ENCODE measurements at regions not wholly inside any gene's neighbourhood (a gene's known extent, or its start where the extent isn't known, plus 50 kb on each side); places are given as distances from the start of the nearest gene placed in this dataset.

GRCh38 chr9:106075236-106075959 lies 381.1 kb downstream of the TMEM38B start:
- Histone ChIP-seq H3K27ac (no peak overlapping the region), H3K27me3 (no peaks in the 10 kb centered on the region), H3K9me3 (no peaks in the 10 kb centered on the region), H3K4me3 (no peak overlapping the region), H3K4me1 (no peaks in the 10 kb centered on the region), H3K36me3 (no peaks in the 10 kb centered on the region)
- TF ChIP-seq EP300 (IDR thresholded peaks at IDR 0.05) (no peak), POLR2AphosphoS5 (IDR thresholded peaks at IDR 0.05) (no peak)
- ATAC-seq, result no peak
- 68 to 78% methylated on average over 3 of the region's 3 CpGs for WGBS, 2 donors (ENCODE audit: low coverage in 1 of 2)

- Histone ChIP-seq H3K4me3 (no peak overlapping the region), H3K9me3 (no peaks in the 10 kb centered on the region), H3K4me1 (no peaks in the 10 kb centered on the region), H3K27ac (no peak overlapping the region), H3K36me3 (no peaks in the 10 kb centered on the region), H3K27me3 (no peaks in the 10 kb centered on the region)
- ATAC-seq, result no peak
- TF ChIP-seq CTCF (IDR thresholded peaks at IDR 0.05) (no peak), POLR2A (IDR thresholded peaks at IDR 0.05) (no peak), EP300 (IDR thresholded peaks at IDR 0.05) (no peak), POLR2AphosphoS5 (IDR thresholded peaks at IDR 0.05) (no peak)
- 38 to 64% methylated on average over 1 of the region's 1 CpG for WGBS, 2 donors (ENCODE audit: low coverage in 1 of 2)
Observed at GRCh38 chr9:106075960-106076327, 381.6 kb downstream of the TMEM38B start.

- no peak overlapping the region for H3K27ac ChIP-seq
- no peaks in the 10 kb centered on the region for H3K36me3 ChIP-seq
- no peaks in the 10 kb centered on the region for H3K9me3 ChIP-seq
- H3K27me3 ChIP-seq, result no peaks in the 10 kb centered on the region
- 14% methylated on average over 1 of the region's 1 CpG; no CpG with 5 or more reads in 1 of the 2 donors for WGBS, 2 donors (ENCODE audit: low coverage in 1 of 2)
- TF ChIP-seq POLR2A (IDR thresholded peaks at IDR 0.05) (no peak), EP300 (IDR thresholded peaks at IDR 0.05) (no peak), CTCF (IDR thresholded peaks at IDR 0.05) (no peak), POLR2AphosphoS5 (IDR thresholded peaks at IDR 0.05) (no peak)
- no peaks in the 10 kb centered on the region for H3K4me1 ChIP-seq
- H3K4me3 ChIP-seq, result no peak overlapping the region
- no peak for ATAC-seq
Observed at GRCh38 chr9:106076711-106077110, 382.4 kb downstream of the TMEM38B start.

GRCh38 chr9:106077731-106078130 lies 383.4 kb downstream of the TMEM38B start:
- Histone ChIP-seq H3K4me1 (no peaks in the 10 kb centered on the region), H3K4me3 (no peak overlapping the region), H3K9me3 (no peaks in the 10 kb centered on the region), H3K36me3 (no peaks in the 10 kb centered on the region), H3K27me3 (no peaks in the 10 kb centered on the region), H3K27ac (no peak overlapping the region)
- TF ChIP-seq CTCF (IDR thresholded peaks at IDR 0.05) (no peak), POLR2AphosphoS5 (IDR thresholded peaks at IDR 0.05) (no peak), POLR2A (IDR thresholded peaks at IDR 0.05) (no peak), EP300 (IDR thresholded peaks at IDR 0.05) (no peak)
- WGBS, 2 donors (ENCODE audit: low coverage in 1 of 2), result 81 to 83% methylated on average over 1 to 2 of the region's 2 CpGs
- ATAC-seq, result no peak

GRCh38 chr9:106082621-106083020 lies 388.3 kb downstream of the TMEM38B start:
- no peaks in the 10 kb centered on the region for H3K27me3 ChIP-seq
- no peak for TF ChIP-seq EP300 (IDR thresholded peaks at IDR 0.05)
- TF ChIP-seq POLR2AphosphoS5 (IDR thresholded peaks at IDR 0.05), result no peak
- no peak for TF ChIP-seq POLR2A (IDR thresholded peaks at IDR 0.05)
- no peak for TF ChIP-seq CTCF (IDR thresholded peaks at IDR 0.05)
- H3K27ac ChIP-seq, result no peak overlapping the region
- no peaks in the 10 kb centered on the region for H3K4me1 ChIP-seq
- no peaks in the 10 kb centered on the region for H3K36me3 ChIP-seq
- 21 to 33% methylated on average over 3 of the region's 3 CpGs for WGBS, 2 donors (ENCODE audit: low coverage in 1 of 2)
- H3K9me3 ChIP-seq, result no peaks in the 10 kb centered on the region
- H3K4me3 ChIP-seq, result no peak overlapping the region
- no peak for ATAC-seq
